DOHH2 (cell line): ENCODE measurements at regions not wholly inside any gene's neighbourhood (a gene's known extent, or its start where the extent isn't known, plus 50 kb on each side); places are given as distances from the start of the nearest gene placed in this dataset.

ENCODE experiments used
- H3F3A ChIP-seq: fragments of 200-600 bp; sonication (generic), shearing (Covaris generic); 2 replicates; pipeline ENCODE4 v1.6.0; 2016; ENCODE audit warnings: antibody characterized with exemption, mild to moderate bottlenecking; ENCODE audit not compliant: control insufficient read depth, insufficient read depth
- H3K27ac ChIP-seq: fragments of 200-600 bp; sonication (generic); 2 replicates; pipeline ENCODE4 v1.5.1; 2014; ENCODE audit warnings: low read depth, mild to moderate bottlenecking, low read length, moderate library complexity
- H3K27me3 ChIP-seq: fragments of 200-600 bp; sonication (generic); 2 replicates; pipeline ENCODE4 v1.6.1; 2014; ENCODE audit warnings: mild to moderate bottlenecking, low read length, mixed read lengths; ENCODE audit not compliant: control insufficient read depth
- H3K36me3 ChIP-seq: fragments of 200-600 bp; sonication (generic); 2 replicates; pipeline ENCODE4 v1.6.1; 2014; ENCODE audit warnings: mild to moderate bottlenecking, low read length, moderate library complexity, mixed read lengths; ENCODE audit not compliant: control insufficient read depth
- H3K4me1 ChIP-seq: fragments of 200-600 bp; sonication (generic); 2 replicates; pipeline ENCODE4 v1.6.1; 2014; ENCODE audit warnings: mild to moderate bottlenecking, low read length, mixed read lengths; ENCODE audit not compliant: control insufficient read depth
- H3K4me2 ChIP-seq: fragments of 200-600 bp; sonication (generic); 2 replicates; pipeline ENCODE4 v1.6.0; 2014; ENCODE audit warnings: mild to moderate bottlenecking, low read length, moderate library complexity
- H3K4me3 ChIP-seq: fragments of 200-600 bp; sonication (generic); 2 replicates; pipeline ENCODE4 v1.5.1; 2014; ENCODE audit warnings: mild to moderate bottlenecking, low read length, mixed read lengths
- H3K79me2 ChIP-seq: fragments of 200-600 bp; sonication (generic); 2 replicates; pipeline ENCODE4 v1.6.1; 2014; ENCODE audit warnings: mild to moderate bottlenecking, low read length, mixed read lengths; ENCODE audit not compliant: control insufficient read depth
- H3K9me2 ChIP-seq: fragments of 200-600 bp; sonication (generic); replicated peaks from 2 replicates; pipeline ENCODE4 v1.6.1; 2014; ENCODE audit warnings: mild to moderate bottlenecking, low read length, mixed read lengths; ENCODE audit not compliant: control insufficient read depth
- H3K9me3 ChIP-seq: fragments of 200-600 bp; sonication (generic); 2 replicates; pipeline ENCODE4 v1.6.1; 2014; ENCODE audit warnings: antibody characterized with exemption, low read length, mixed read lengths; ENCODE audit not compliant: control insufficient read depth, insufficient read depth
- H4K20me1 ChIP-seq: fragments of 200-600 bp; sonication (generic); 2 replicates; pipeline ENCODE4 v1.6.0; 2014; ENCODE audit warnings: low read depth, mild to moderate bottlenecking, antibody characterized with exemption, low read length, moderate library complexity; ENCODE audit not compliant: control insufficient read depth, insufficient read depth
- CTCF ChIP-seq: fragments of 200-600 bp; sonication (generic); IDR thresholded peaks from one replicate; pipeline ENCODE4 v1.5.1; 2014; ENCODE audit warnings: antibody characterized with exemption, mild to moderate bottlenecking, low read depth, low read length; ENCODE audit not compliant: poor library complexity, severe bottlenecking
- EZH2phosphoT487 ChIP-seq: fragments of 200-600 bp; sonication (generic); IDR thresholded peaks from 2 replicates; pipeline ENCODE4 v1.6.1; 2017; ENCODE audit warnings: borderline replicate concordance, mild to moderate bottlenecking, antibody characterized with exemption, low read length, moderate library complexity, mixed read lengths

GRCh38 chr5:124921694-124922093 lies 175.3 kb upstream of the ZNF608 start:
- H3K27me3 ChIP-seq: no peaks in the 10 kb centered on the region
- H3K4me3 ChIP-seq: peak overlapping the region; percentile 66
- TF ChIP-seq EZH2phosphoT487 (no peak), CTCF (no peak)
- H3K79me2 ChIP-seq: no peaks in the 10 kb centered on the region
- no peaks in the 10 kb centered on the region for H4K20me1 ChIP-seq
- H3K9me3 ChIP-seq: no peaks in the 10 kb centered on the region
- H3K4me1 ChIP-seq: peaks cover 59% of the 10 kb centered on the region
- no peaks in the 10 kb centered on the region for H3K36me3 ChIP-seq
- peak overlapping the region; percentile 73 for H3K27ac ChIP-seq
- H3F3A ChIP-seq: peaks cover 6% of the 10 kb centered on the region; the same call in 1 of the 2 replicates
- H3K9me2 ChIP-seq: no peaks in the 10 kb centered on the region
- H3K4me2 ChIP-seq: peak overlapping the region; percentile 89

GRCh38 chr5:124922255-124922975 lies 176.0 kb upstream of the ZNF608 start:
- no peak for TF ChIP-seq EZH2phosphoT487
- TF ChIP-seq CTCF: no peak
- Histone ChIP-seq H4K20me1 (no peaks in the 10 kb centered on the region), H3K27me3 (no peaks in the 10 kb centered on the region), H3K9me3 (no peaks in the 10 kb centered on the region), H3K9me2 (no peaks in the 10 kb centered on the region), H3K79me2 (no peaks in the 10 kb centered on the region), H3K27ac (peak overlapping the region; percentile 73; the same call in 1 of the 2 replicates), H3K4me1 (peaks cover 56% of the 10 kb centered on the region), H3K4me3 (peak overlapping the region; percentile 66), H3F3A (peaks cover 6% of the 10 kb centered on the region; the same call in 1 of the 2 replicates), H3K4me2 (peak overlapping the region; percentile 89), H3K36me3 (no peaks in the 10 kb centered on the region)

- no peak for TF ChIP-seq CTCF
- no peak for TF ChIP-seq EZH2phosphoT487
- Histone ChIP-seq H3K79me2 (no peaks in the 10 kb centered on the region), H3K27me3 (no peaks in the 10 kb centered on the region), H3K4me3 (peak overlapping the region; percentile 66), H3F3A (peaks cover 6% of the 10 kb centered on the region; the same call in 1 of the 2 replicates), H3K4me2 (peak overlapping the region; percentile 89), H3K9me2 (no peaks in the 10 kb centered on the region), H3K27ac (peak overlapping the region; percentile 36; the same call in 1 of the 2 replicates), H3K36me3 (no peaks in the 10 kb centered on the region), H4K20me1 (no peaks in the 10 kb centered on the region), H3K4me1 (peaks cover 56% of the 10 kb centered on the region), H3K9me3 (no peaks in the 10 kb centered on the region)
These were observed 176.7 kb upstream of the ZNF608 start for GRCh38 chr5:124923131-124923530.
